Duodenal mucosa (tissue), 2 donors: ENCODE measurements at regions not wholly inside any gene's neighbourhood (a gene's known extent, or its start where the extent isn't known, plus 50 kb on each side); places are given as distances from the start of the nearest gene placed in this dataset.

Experiments used
- H3K27ac ChIP-seq: one replicate; pipeline ENCODE4 v1.7.0; 2013; ENCODE audit warnings: low read depth, low read length
- H3K27me3 ChIP-seq, 2 donors: one replicate each; pipeline ENCODE4 v1.7.0; 2013; ENCODE audit warnings: low read length in 2 of 2, control low read depth in 1 of 2; ENCODE audit not compliant: insufficient read depth in 2 of 2, control insufficient read depth in 1 of 2
- H3K36me3 ChIP-seq, 2 donors: one replicate each; pipeline ENCODE4 v1.7.0; 2013; ENCODE audit warnings: low read length in 2 of 2, control low read depth in 1 of 2; ENCODE audit not compliant: insufficient read depth in 2 of 2, control insufficient read depth in 1 of 2
- H3K4me1 ChIP-seq, 2 donors: one replicate each; pipeline ENCODE4 v1.7.0; 2013; ENCODE audit warnings: low read length in 2 of 2, control low read depth in 1 of 2; ENCODE audit not compliant: insufficient read depth in 2 of 2, control insufficient read depth in 1 of 2
- H3K4me3 ChIP-seq, 2 donors: one replicate each; pipeline ENCODE4 v1.7.0; 2013; ENCODE audit warnings: low read length in 2 of 2, low read depth in 1 of 2
- H3K9ac ChIP-seq, 2 donors: one replicate each; pipeline ENCODE4 v1.7.0; 2013; ENCODE audit warnings: low read length in 2 of 2, low read depth in 1 of 2
- H3K9me3 ChIP-seq, 2 donors: one replicate each; pipeline ENCODE4 v1.7.0; 2013; ENCODE audit warnings: low read length in 2 of 2, control low read depth in 1 of 2; ENCODE audit not compliant: control insufficient read depth in 1 of 2

- Histone ChIP-seq H3K27me3 (no peaks in the 10 kb centered on the region), H3K27ac (no peak overlapping the region), H3K9ac (no peak overlapping the region), H3K4me1 (no peaks in the 10 kb centered on the region), H3K36me3 (no peaks in the 10 kb centered on the region), H3K9me3 (no peaks in the 10 kb centered on the region), H3K4me3 (no peak overlapping the region)
Measured at GRCh38 chr4:186013419-186014186, 55.4 kb upstream of the TLR3 start.

GRCh38 chr4:186015212-186015817 is 53.6 kb upstream of the TLR3 start:
- no peak overlapping the region for H3K9ac ChIP-seq
- H3K36me3 ChIP-seq = no peaks in the 10 kb centered on the region
- H3K27ac ChIP-seq = no peak overlapping the region
- H3K4me3 ChIP-seq = no peak overlapping the region
- H3K27me3 ChIP-seq = no peaks in the 10 kb centered on the region
- no peaks in the 10 kb centered on the region for H3K4me1 ChIP-seq
- H3K9me3 ChIP-seq = no peaks in the 10 kb centered on the region

GRCh38 chr4:186016796-186017195 is 52.2 kb upstream of the TLR3 start:
- Histone ChIP-seq H3K27me3 (no peaks in the 10 kb centered on the region), H3K9me3 (no peaks in the 10 kb centered on the region), H3K4me1 (peaks cover 0 to 4% of the 10 kb centered on the region in 2 donors), H3K27ac (no peak overlapping the region), H3K4me3 (no peak overlapping the region), H3K9ac (no peak overlapping the region), H3K36me3 (no peaks in the 10 kb centered on the region)

- H3K36me3 ChIP-seq = no peaks in the 10 kb centered on the region
- no peaks in the 10 kb centered on the region for H3K27me3 ChIP-seq
- no peak overlapping the region for H3K9ac ChIP-seq
- H3K4me1 ChIP-seq = peaks cover 0 to 4% of the 10 kb centered on the region in 2 donors
- H3K27ac ChIP-seq = no peak overlapping the region
- no peak overlapping the region for H3K4me3 ChIP-seq
- H3K9me3 ChIP-seq = no peaks in the 10 kb centered on the region
Measured at GRCh38 chr4:186017801-186018200, 51.2 kb upstream of the TLR3 start.

GRCh38 chr4:186018261-186018660 is 50.7 kb upstream of the TLR3 start:
- Histone ChIP-seq H3K4me1 (peaks cover 0 to 4% of the 10 kb centered on the region in 2 donors), H3K9me3 (no peaks in the 10 kb centered on the region), H3K36me3 (no peaks in the 10 kb centered on the region), H3K27me3 (no peaks in the 10 kb centered on the region), H3K9ac (no peak overlapping the region), H3K4me3 (no peak overlapping the region), H3K27ac (no peak overlapping the region)

- H3K27me3 ChIP-seq = no peaks in the 10 kb centered on the region
- H3K9ac ChIP-seq = no peak overlapping the region
- no peak overlapping the region for H3K4me3 ChIP-seq
- H3K9me3 ChIP-seq = no peaks in the 10 kb centered on the region
- H3K4me1 ChIP-seq = peaks cover 0 to 4% of the 10 kb centered on the region in 2 donors
- no peaks in the 10 kb centered on the region for H3K36me3 ChIP-seq
- H3K27ac ChIP-seq = no peak overlapping the region
Measured at GRCh38 chr4:186018784-186019183, 50.2 kb upstream of the TLR3 start.
